Calu3 (cell line): ENCODE measurements at regions not wholly inside any gene's neighbourhood (a gene's known extent, or its start where the extent isn't known, plus 50 kb on each side); places are given as distances from the start of the nearest gene placed in this dataset.
A peak's percentile ranks its signal among the peaks of the same experiment; 100 is the strongest.

Source experiments
- BruUV-seq: library from RNA; stranded (reverse); fragments of 400-500 nt; replicated peaks from 2 replicates; lab custom pipeline; 2021; lab: Mats Ljungman, UMichigan
- CTCF ChIA-PET: fragments of 300-600 bp; sonication (Branson Sonifier 250); formaldehyde crosslinking; loops from one replicate; lab custom pipeline; 2022; ENCODE audit warnings: antibody characterized with exemption; lab: Charles Lee
- DNase-seq: peaks from one replicate; pipeline ENCODE4 v3.0.0; 2022
- H3K27ac Mint-ChIP-seq: one replicate; pipeline ENCODE4 v1.8.0; 2022; ENCODE audit warnings: mixed read lengths; ENCODE audit not compliant: unreplicated experiment
- H3K27me3 Mint-ChIP-seq: one replicate; pipeline ENCODE4 v1.8.0; 2022; ENCODE audit warnings: mixed read lengths; ENCODE audit not compliant: unreplicated experiment
- H3K36me3 Mint-ChIP-seq: one replicate; pipeline ENCODE4 v1.8.0; 2022; ENCODE audit warnings: mild to moderate bottlenecking, moderate library complexity, mixed read lengths; ENCODE audit not compliant: insufficient read depth, unreplicated experiment
- H3K4me1 Mint-ChIP-seq: one replicate; pipeline ENCODE4 v1.8.0; 2022; ENCODE audit warnings: mild to moderate bottlenecking, low read depth, mixed read lengths; ENCODE audit not compliant: unreplicated experiment
- H3K4me3 Mint-ChIP-seq: one replicate; pipeline ENCODE4 v1.8.0; 2022; ENCODE audit warnings: mild to moderate bottlenecking, low read depth, moderate library complexity, mixed read lengths; ENCODE audit not compliant: unreplicated experiment
- H3K9me3 Mint-ChIP-seq: one replicate; pipeline ENCODE4 v1.8.0; 2022; ENCODE audit warnings: low read depth, mixed read lengths; ENCODE audit not compliant: unreplicated experiment
- intact Hi-C: fragments of 100-400 bp; cut with micrococcal nuclease; formaldehyde crosslinking; loops from one replicate; pipeline ENCODE4 v1.10.0; 2022; ENCODE audit not compliant: unreplicated experiment
- TF ChIP-seq, protein P1 (sequence below): fragments of 200-600 bp; IDR thresholded peaks from one replicate; pipeline ENCODE4 v1.8.0; 2022; ENCODE audit warnings: antibody characterized with exemption; ENCODE audit not compliant: unreplicated experiment

DNA sequence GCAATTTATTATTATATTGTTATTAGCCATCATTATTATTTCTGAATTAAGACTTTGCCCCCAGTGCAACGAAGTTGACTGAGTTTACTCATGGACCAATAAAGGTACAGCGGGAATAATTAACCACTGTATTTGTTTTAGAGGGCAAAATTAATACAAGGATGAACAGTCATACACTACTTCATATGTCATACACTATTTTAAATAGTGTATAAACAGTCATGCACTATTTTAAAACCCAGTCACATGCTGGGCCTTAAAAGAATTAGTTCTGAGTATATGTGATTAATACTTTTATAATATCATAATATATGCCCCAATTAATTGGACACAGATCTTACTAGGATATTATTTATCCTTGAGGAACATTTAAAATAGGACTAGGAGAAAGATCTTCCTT, 125.3 kb upstream of the NANOGP8 start:
- intact Hi-C loops, result no loop called here

DNA sequence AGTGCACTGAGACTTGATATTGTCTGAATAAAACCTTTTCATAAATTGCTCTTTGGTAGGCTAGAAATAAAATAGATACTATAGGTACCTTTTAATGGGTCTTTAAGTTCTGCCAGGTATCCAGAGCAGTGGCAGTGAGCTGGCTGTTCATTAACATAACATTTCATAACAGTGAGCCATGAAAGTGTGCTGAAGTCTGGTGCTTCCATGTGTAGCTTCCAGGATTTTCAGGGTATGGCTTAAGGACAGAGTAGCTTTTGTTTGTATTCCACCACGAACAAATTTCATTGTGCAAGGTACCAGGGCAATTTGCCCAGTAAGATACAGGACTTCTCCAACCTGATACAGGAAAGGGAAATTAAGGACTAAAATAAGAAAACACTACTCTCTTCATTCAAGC, 124.7 kb upstream of the NANOGP8 start:
- Mint-ChIP-seq H3K27ac (no peak overlapping the region), H3K4me3 (no peak overlapping the region), H3K9me3 (no peaks in the 10 kb centered on the region), H3K36me3 (no peaks in the 10 kb centered on the region), H3K27me3 (no peaks in the 10 kb centered on the region), H3K4me1 (no peaks in the 10 kb centered on the region)
- BruUV-seq, result no TSS peak
- intact Hi-C loops, result no loop called here
- DNase-seq, result peak; percentile 1
- CTCF ChIA-PET, result no interaction called here
- TF ChIP-seq, protein P1, sequence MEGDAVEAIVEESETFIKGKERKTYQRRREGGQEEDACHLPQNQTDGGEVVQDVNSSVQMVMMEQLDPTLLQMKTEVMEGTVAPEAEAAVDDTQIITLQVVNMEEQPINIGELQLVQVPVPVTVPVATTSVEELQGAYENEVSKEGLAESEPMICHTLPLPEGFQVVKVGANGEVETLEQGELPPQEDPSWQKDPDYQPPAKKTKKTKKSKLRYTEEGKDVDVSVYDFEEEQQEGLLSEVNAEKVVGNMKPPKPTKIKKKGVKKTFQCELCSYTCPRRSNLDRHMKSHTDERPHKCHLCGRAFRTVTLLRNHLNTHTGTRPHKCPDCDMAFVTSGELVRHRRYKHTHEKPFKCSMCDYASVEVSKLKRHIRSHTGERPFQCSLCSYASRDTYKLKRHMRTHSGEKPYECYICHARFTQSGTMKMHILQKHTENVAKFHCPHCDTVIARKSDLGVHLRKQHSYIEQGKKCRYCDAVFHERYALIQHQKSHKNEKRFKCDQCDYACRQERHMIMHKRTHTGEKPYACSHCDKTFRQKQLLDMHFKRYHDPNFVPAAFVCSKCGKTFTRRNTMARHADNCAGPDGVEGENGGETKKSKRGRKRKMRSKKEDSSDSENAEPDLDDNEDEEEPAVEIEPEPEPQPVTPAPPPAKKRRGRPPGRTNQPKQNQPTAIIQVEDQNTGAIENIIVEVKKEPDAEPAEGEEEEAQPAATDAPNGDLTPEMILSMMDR, result no peak

More for the DNA sequence above, 125.3 kb upstream of the NANOGP8 start:
- no peak for DNase-seq
- CTCF ChIA-PET, result no interaction called here
- no peaks in the 10 kb centered on the region for H3K36me3 Mint-ChIP-seq
- no peaks in the 10 kb centered on the region for H3K27me3 Mint-ChIP-seq
- no peaks in the 10 kb centered on the region for H3K4me1 Mint-ChIP-seq
- no peak overlapping the region for H3K4me3 Mint-ChIP-seq
- H3K27ac Mint-ChIP-seq, result no peak overlapping the region
- no peaks in the 10 kb centered on the region for H3K9me3 Mint-ChIP-seq
- TF ChIP-seq, protein P1, result no peak
- no TSS peak for BruUV-seq

GRCh38 chr15:35208353-35208752, 123.3 kb upstream of the NANOGP8 start:
- intact Hi-C loops, result no loop called here
- BruUV-seq, result no TSS peak
- H3K4me1 Mint-ChIP-seq, result no peaks in the 10 kb centered on the region
- no peaks in the 10 kb centered on the region for H3K9me3 Mint-ChIP-seq
- no peak overlapping the region for H3K4me3 Mint-ChIP-seq
- no peak overlapping the region for H3K27ac Mint-ChIP-seq
- no peaks in the 10 kb centered on the region for H3K36me3 Mint-ChIP-seq
- TF ChIP-seq, protein P1, result no peak
- no peaks in the 10 kb centered on the region for H3K27me3 Mint-ChIP-seq
- DNase-seq, result no peak
- CTCF ChIA-PET, result no interaction called here

- no peak for DNase-seq
- CTCF ChIA-PET, result no interaction called here
- H3K4me1 Mint-ChIP-seq, result no peaks in the 10 kb centered on the region
- intact Hi-C loops, result no loop called here
- no TSS peak for BruUV-seq
- no peak overlapping the region for H3K4me3 Mint-ChIP-seq
- H3K36me3 Mint-ChIP-seq, result no peaks in the 10 kb centered on the region
- TF ChIP-seq, protein P1, result no peak
- H3K9me3 Mint-ChIP-seq, result no peaks in the 10 kb centered on the region
- H3K27me3 Mint-ChIP-seq, result no peaks in the 10 kb centered on the region
- no peak overlapping the region for H3K27ac Mint-ChIP-seq
Measured at GRCh38 chr15:35206060-35206675, 121.1 kb upstream of the NANOGP8 start.
